ENCODE measurements at regions not wholly inside any gene's neighbourhood (a gene's known extent, or its start where the extent isn't known, plus 50 kb on each side); places are given as distances from the start of the nearest gene placed in this dataset.

DNA sequence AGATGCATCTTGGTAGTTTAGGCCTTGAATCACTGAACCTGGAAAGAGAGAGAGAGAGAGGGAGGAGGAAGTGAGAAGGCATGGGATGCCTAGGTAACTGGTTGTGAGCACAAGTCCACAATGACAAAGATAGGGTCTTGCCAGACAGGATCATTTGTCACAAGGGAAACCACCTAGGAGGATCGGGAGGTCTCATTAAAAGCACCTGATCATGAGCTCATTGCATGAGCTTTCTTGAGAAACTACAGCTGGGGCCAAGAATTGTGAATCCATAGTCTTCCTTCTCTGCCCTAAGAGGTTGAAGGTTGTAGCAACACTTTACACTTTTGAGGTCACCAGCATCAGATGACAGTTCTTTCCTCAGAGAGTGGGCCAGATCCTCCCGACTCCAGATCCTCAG lies 195.7 kb downstream of the CD83 start:
- TF ChIP-seq, protein P1, sequence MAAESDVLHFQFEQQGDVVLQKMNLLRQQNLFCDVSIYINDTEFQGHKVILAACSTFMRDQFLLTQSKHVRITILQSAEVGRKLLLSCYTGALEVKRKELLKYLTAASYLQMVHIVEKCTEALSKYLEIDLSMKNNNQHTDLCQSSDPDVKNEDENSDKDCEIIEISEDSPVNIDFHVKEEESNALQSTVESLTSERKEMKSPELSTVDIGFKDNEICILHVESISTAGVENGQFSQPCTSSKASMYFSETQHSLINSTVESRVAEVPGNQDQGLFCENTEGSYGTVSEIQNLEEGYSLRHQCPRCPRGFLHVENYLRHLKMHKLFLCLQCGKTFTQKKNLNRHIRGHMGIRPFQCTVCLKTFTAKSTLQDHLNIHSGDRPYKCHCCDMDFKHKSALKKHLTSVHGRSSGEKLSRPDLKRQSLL (tag by site-specific recombination; IDR thresholded peaks at IDR 0.05): no peak
- TF ChIP-seq, protein P2, sequence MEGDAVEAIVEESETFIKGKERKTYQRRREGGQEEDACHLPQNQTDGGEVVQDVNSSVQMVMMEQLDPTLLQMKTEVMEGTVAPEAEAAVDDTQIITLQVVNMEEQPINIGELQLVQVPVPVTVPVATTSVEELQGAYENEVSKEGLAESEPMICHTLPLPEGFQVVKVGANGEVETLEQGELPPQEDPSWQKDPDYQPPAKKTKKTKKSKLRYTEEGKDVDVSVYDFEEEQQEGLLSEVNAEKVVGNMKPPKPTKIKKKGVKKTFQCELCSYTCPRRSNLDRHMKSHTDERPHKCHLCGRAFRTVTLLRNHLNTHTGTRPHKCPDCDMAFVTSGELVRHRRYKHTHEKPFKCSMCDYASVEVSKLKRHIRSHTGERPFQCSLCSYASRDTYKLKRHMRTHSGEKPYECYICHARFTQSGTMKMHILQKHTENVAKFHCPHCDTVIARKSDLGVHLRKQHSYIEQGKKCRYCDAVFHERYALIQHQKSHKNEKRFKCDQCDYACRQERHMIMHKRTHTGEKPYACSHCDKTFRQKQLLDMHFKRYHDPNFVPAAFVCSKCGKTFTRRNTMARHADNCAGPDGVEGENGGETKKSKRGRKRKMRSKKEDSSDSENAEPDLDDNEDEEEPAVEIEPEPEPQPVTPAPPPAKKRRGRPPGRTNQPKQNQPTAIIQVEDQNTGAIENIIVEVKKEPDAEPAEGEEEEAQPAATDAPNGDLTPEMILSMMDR (tag by site-specific recombination; IDR thresholded peaks at IDR 0.05): no peak
